ENCODE measurements at regions not wholly inside any gene's neighbourhood (a gene's known extent, or its start where the extent isn't known, plus 50 kb on each side); places are given as distances from the start of the nearest gene placed in this dataset.

DNA sequence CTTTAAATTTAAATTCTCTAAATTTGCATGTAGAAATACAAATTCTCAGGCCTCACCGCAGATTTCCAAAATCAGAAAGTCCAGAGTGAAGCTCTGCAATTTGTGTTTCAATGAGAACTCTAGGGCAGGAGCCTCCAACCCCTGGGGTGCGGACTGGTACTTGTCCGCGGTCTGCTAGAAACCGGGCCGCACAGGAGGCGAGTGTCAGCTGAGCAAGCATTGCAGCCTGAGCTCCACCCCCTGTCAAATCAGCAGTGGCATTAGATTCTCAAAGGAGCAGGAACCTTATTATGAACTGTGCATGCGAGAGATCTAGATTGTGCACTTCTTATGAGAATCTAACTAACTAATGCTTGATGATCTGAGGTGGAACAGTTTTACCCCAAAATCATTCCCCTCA is 203.0 kb upstream of the PCSK2 start:
- TF ChIP-seq POLR2A (IDR thresholded peaks at IDR 0.05) (no peak), CTCF (IDR thresholded peaks at IDR 0.05) (no peak)

Data from Peyer's patch (tissue), 4 donors.